22Rv1 (cell line): ENCODE measurements at regions not wholly inside any gene's neighbourhood (a gene's known extent, or its start where the extent isn't known, plus 50 kb on each side); places are given as distances from the start of the nearest gene placed in this dataset.

Experiments used
- CTCF ChIP-seq: fragments of 450-650 bp; IDR thresholded peaks from 2 replicates; pipeline ENCODE4 v1.5.1; 2017; ENCODE audit warnings: mild to moderate bottlenecking
- ZFX ChIP-seq: fragments of 450-650 bp; IDR thresholded peaks from 2 replicates; pipeline ENCODE4 v1.6.1; 2017; ENCODE audit warnings: antibody characterized with exemption, borderline replicate concordance

- no peak for TF ChIP-seq CTCF
- TF ChIP-seq ZFX, result no peak
These were observed 167.3 kb upstream of the SLC13A1 start for GRCh38 chr7:123367031-123367430.
